Uterus (tissue), 3 donors: ENCODE measurements at regions not wholly inside any gene's neighbourhood (a gene's known extent, or its start where the extent isn't known, plus 50 kb on each side); places are given as distances from the start of the nearest gene placed in this dataset.

Experiments used
- DNase-seq, 2 donors: peaks; one replicate each; pipeline ENCODE4 v3.0.0-alpha.2; 2019 to 2020
- H3K27ac ChIP-seq, 2 donors: fragments of 200-600 bp; sonication (generic); 1 replicate in 1 of 2; 2 replicates in 1 of 2; pipeline ENCODE4 v1.5.1; 2016 to 2018
- H3K27me3 ChIP-seq, 2 donors: fragments of 200-600 bp; sonication (generic); one replicate each; pipeline ENCODE4 v1.5.1; 2018 to 2019; ENCODE audit warnings: control low read depth in 1 of 2
- H3K36me3 ChIP-seq, 2 donors: fragments of 200-600 bp; sonication (generic); one replicate each; pipeline ENCODE4 v1.5.1; 2019; ENCODE audit warnings: control low read depth in 1 of 2
- H3K4me1 ChIP-seq, 2 donors: fragments of 200-600 bp; sonication (generic); one replicate each; pipeline ENCODE4 v1.5.1; 2018 to 2019; ENCODE audit warnings: control low read depth in 1 of 2
- H3K4me3 ChIP-seq, 2 donors: fragments of 200-600 bp; sonication (generic); 1 replicate in 1 of 2; 2 replicates in 1 of 2; pipeline ENCODE4 v1.5.1; 2018 to 2019; ENCODE audit warnings: mild to moderate bottlenecking in 1 of 2
- H3K9me3 ChIP-seq, 2 donors: fragments of 200-600 bp; sonication (generic); one replicate each; pipeline ENCODE4 v1.5.1; 2019; ENCODE audit warnings: control low read depth in 1 of 2
- POLR2A ChIP-seq, 2 donors: fragments of 450-650 bp; IDR thresholded peaks; one replicate each; pipeline ENCODE4 v1.6.1; 2016; ENCODE audit warnings: antibody characterized with exemption in 2 of 2, mild to moderate bottlenecking in 1 of 2, moderate library complexity in 1 of 2
- intact Hi-C: fragments of 100-400 bp; cut with DNase I; formaldehyde crosslinking; loops from one replicate; pipeline ENCODE4 v1.15.1; 2023; ENCODE audit warnings: low total_unique reads
- TF ChIP-seq, protein P1 (sequence below), 4 experiments: fragments of 200-600 bp in 2 of 4; fragments of 450-650 bp in 2 of 4; sonication (generic) in 2 of 4; IDR thresholded peaks; one replicate each; pipeline ENCODE4 v1.5.1; 2016 to 2019; ENCODE audit warnings: antibody characterized with exemption in 4 of 4, mild to moderate bottlenecking in 2 of 4, moderate library complexity in 1 of 4
- donor health status: DM: yes; HTN: yes; CAD: no.

- TF ChIP-seq POLR2A (IDR thresholded peaks at IDR 0.05): no peak
- TF ChIP-seq, protein P1, sequence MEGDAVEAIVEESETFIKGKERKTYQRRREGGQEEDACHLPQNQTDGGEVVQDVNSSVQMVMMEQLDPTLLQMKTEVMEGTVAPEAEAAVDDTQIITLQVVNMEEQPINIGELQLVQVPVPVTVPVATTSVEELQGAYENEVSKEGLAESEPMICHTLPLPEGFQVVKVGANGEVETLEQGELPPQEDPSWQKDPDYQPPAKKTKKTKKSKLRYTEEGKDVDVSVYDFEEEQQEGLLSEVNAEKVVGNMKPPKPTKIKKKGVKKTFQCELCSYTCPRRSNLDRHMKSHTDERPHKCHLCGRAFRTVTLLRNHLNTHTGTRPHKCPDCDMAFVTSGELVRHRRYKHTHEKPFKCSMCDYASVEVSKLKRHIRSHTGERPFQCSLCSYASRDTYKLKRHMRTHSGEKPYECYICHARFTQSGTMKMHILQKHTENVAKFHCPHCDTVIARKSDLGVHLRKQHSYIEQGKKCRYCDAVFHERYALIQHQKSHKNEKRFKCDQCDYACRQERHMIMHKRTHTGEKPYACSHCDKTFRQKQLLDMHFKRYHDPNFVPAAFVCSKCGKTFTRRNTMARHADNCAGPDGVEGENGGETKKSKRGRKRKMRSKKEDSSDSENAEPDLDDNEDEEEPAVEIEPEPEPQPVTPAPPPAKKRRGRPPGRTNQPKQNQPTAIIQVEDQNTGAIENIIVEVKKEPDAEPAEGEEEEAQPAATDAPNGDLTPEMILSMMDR (IDR thresholded peaks at IDR 0.05): no peak
- no peaks in the 10 kb centered on the region for H3K9me3 ChIP-seq
- no peaks in the 10 kb centered on the region for H3K36me3 ChIP-seq
- no peaks in the 10 kb centered on the region for H3K4me1 ChIP-seq
- no peak overlapping the region for H3K27ac ChIP-seq
- no peak overlapping the region for H3K4me3 ChIP-seq
- intact Hi-C loops: no loop called here
- DNase-seq: no peak
- H3K27me3 ChIP-seq: no peaks in the 10 kb centered on the region
Measured at GRCh38 chr2:45272549-45273265, 263.5 kb upstream of the SIX2 start.

DNA sequence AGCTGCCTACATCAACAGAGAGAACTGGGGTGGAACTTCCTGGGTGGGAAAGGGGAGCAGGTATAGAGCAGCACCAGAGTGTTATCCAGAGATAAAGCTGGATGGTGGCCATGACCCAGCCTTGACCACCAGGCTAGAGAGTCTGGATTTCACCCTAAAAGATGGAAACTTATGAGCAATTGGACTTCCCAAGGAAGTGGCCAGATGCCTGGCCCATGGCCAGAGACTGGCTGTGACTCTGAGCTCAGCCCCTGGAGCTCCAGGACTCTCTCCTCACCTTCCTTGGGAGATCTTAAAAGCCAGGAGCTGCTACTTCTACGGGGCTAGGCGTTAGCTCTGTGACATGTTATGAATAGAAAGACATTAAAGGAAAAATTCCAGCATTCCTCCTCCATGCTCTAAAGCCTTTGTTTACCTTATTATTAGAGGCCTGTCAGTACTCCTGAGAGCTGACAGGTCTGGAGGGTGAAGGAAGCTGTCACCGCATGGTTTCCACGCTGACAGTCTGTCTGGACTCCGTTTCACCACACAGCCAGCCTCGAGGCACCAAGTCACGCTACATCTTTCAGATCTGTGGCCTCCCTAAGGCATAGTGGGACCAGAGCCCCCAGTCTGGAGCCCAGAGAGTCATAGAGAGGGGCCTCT lies 260.0 kb upstream of the SIX2 start:
- no peak for TF ChIP-seq POLR2A (IDR thresholded peaks at IDR 0.05)
- TF ChIP-seq, protein P1 (IDR thresholded peaks at IDR 0.05): no peak
- no peak for DNase-seq
- Histone ChIP-seq H3K27ac (no peak overlapping the region), H3K4me3 (no peak overlapping the region), H3K27me3 (no peaks in the 10 kb centered on the region), H3K9me3 (no peaks in the 10 kb centered on the region), H3K36me3 (no peaks in the 10 kb centered on the region), H3K4me1 (no peaks in the 10 kb centered on the region)
- intact Hi-C loops: no loop called here

GRCh38 chr2:45268631-45269030 lies 259.4 kb upstream of the SIX2 start:
- intact Hi-C loops: no loop called here
- Histone ChIP-seq H3K4me1 (no peaks in the 10 kb centered on the region), H3K27ac (no peak overlapping the region), H3K9me3 (no peaks in the 10 kb centered on the region), H3K27me3 (no peaks in the 10 kb centered on the region), H3K4me3 (no peak overlapping the region), H3K36me3 (no peaks in the 10 kb centered on the region)
- TF ChIP-seq, protein P1 (IDR thresholded peaks at IDR 0.05): no peak
- no peak for TF ChIP-seq POLR2A (IDR thresholded peaks at IDR 0.05)
- no peak for DNase-seq

DNA sequence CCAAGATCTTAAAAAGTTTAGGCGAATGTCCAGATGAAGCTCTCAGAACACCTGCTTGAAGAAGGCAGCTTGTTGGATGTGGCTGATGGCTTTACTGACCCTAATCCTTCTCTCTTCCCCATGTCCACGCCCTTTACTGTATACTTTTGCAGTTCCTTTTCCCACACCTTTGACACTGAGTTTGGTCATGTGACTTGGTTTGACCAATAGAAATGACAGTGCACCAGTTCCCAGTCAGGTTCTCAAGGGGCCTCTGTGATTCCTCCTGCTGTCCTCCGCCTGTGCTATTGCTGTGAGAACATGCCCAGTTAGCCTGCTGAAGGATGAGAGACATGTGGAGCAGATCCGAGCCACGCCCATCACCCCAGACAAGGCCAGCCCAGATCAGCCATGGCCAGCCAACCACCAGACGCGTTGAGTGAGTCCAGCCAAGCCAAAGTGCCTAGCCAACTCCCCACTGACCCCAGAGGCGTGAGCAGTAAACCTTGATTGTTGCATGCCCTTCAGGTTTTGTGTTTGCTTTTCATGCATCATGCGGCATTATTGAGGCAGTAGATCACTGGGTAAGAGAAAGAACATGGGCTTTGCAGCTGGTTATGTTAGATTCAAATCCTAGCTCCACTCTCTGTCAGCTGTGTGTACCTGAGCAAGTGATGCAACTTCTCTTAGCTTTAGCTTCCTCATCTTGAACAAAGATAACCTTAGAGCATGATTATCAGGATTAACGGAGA lies 258.0 kb upstream of the SIX2 start:
- H3K4me3 ChIP-seq: no peak overlapping the region
- H3K27ac ChIP-seq: no peak overlapping the region
- no peak for DNase-seq
- no peaks in the 10 kb centered on the region for H3K36me3 ChIP-seq
- no peaks in the 10 kb centered on the region for H3K27me3 ChIP-seq
- TF ChIP-seq, protein P1 (IDR thresholded peaks at IDR 0.05): no peak
- no peak for TF ChIP-seq POLR2A (IDR thresholded peaks at IDR 0.05)
- intact Hi-C loops: no loop called here
- no peaks in the 10 kb centered on the region for H3K4me1 ChIP-seq
- no peaks in the 10 kb centered on the region for H3K9me3 ChIP-seq

DNA sequence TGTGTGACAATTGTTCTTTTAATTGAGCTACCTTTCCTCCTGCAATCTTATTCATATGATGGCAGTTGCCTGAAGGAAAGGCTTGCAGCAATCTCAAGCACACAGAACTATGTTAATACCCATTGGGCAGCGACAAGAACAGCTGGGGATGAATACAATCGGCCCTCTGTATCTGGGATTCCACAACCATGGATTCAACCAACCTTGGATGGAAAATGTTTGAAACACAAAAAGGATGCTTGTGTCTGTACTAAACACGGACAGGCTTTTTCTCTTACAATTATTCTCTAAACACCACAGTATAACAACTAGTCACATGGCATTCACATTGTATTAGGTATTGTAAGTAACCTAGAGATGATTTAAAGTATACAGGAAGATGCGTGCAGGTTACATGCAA lies 256.1 kb upstream of the SIX2 start:
- H3K27ac ChIP-seq: no peak overlapping the region

More for the DNA sequence above, 256.1 kb upstream of the SIX2 start:
- intact Hi-C loops: no loop called here
- Histone ChIP-seq H3K27me3 (no peaks in the 10 kb centered on the region), H3K4me3 (no peak overlapping the region), H3K36me3 (no peaks in the 10 kb centered on the region), H3K9me3 (no peaks in the 10 kb centered on the region), H3K4me1 (no peaks in the 10 kb centered on the region)
- no peak for TF ChIP-seq POLR2A (IDR thresholded peaks at IDR 0.05)
- TF ChIP-seq, protein P1 (IDR thresholded peaks at IDR 0.05): no peak
- no peak for DNase-seq
